LHCN-M2 (cell line): ENCODE measurements at regions not wholly inside any gene's neighbourhood (a gene's known extent, or its start where the extent isn't known, plus 50 kb on each side); places are given as distances from the start of the nearest gene placed in this dataset.
"Not testable (repeated sequence)": the region's sequence is repeated elsewhere in the genome, so short reads cannot be mapped to it uniquely, and the experiment has no call there.

Source experiments
- DNase-seq: peaks from one replicate; pipeline ENCODE4 v3.0.0-alpha.2; 2012; ENCODE audit warnings: low read depth

DNA sequence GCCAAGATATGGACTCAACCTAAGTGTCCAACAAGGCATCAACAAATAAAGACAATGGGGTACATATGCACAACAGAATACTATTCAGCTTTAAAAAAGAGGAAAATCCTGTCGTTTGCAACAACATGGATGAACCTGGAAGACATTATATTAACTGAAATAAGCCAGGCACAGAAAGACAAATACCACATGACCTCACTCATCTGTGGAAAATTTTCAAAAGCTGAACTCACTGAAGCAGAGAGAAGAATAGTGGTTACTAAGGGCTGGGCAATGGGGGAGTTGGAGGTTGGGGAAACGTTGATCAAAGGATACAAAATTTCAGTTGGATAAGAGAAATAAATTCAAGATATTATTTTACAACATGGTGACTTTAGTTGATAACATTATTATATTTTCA is 221.4 kb upstream of the PITRM1 start:
- no peak for DNase-seq

DNA sequence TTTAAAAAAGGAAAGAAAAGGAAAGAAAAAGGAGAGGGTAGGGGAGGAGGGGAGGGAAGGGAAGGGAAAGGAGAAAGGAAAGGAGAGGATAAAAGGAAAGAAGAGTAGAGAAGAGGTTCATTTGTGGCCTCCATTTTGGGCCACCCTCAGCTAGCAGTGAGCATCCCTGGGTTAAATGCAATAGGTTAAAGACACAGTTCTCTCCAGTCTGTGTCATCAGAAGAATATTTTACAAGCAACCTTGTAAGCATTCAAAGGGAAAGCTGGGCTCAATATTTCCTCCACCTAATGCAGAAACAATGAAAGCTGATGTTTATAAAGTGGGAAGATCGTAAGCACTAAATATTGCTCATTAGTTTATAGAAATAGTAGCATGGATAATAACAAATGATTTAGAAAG is 219.1 kb upstream of the PITRM1 start:
- DNase-seq = no peak

DNA sequence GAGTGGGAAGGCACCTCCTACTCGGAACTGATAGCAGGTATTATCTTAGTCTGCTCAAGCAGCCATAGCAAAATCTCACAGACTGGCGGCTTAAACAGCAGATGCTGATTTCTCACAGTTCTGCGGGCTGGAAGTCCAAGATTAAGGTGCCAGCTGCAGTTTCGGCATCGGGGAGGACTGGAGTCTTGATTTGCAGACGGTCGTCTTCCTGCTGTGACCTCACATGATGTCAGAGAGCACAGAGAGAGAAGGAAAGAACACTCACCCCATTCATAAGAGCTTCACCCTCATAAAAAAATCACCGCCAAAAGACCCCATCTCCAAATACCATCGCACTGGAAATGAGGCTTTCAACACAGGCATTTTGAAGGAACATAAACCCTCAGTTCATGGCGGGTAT is 216.5 kb upstream of the PITRM1 start:
- no peak for DNase-seq

DNA sequence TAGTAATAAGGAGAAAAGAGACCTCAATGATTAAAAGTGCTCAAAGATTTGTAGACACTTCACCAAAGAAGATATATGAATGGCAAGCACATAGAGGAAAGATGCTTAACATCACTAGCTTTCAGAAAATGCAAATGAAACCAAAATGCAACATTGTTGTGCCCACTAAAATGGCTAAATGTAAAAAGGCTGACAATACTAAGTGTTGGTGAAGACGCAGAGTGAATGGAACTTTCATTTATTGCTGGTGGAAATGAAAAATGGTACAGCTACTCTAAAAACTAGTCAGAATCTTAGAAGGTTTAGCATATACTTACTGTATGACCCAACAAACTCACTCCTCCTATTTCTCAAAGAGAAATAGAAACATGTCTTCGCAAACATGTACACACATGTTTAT is 212.9 kb upstream of the PITRM1 start:
- no peak for DNase-seq

DNA sequence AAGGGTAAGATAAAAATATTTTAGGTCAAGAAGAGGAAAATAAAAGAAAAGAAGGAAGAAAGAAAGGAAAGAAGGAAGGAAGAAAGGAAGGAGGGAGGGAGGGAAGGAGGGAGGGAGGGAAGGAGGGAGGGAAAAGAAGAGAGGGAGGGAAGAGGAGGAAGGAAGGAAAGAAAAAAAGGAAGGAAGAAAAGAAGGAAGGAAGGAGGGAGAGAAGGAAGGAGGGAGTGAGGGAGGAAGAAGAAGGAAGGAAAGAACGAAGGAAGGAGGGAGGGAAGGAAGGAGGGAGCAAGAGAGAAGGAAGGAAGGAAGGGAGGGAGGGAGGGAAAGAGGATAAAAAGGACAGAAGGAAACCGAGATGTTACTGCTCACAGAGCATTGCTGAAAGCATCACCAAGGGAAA is 209.5 kb upstream of the PITRM1 start:
- no peak for DNase-seq

GRCh38 chr10:3380406-3381050 is 207.9 kb upstream of the PITRM1 start:
- DNase-seq = no peak

DNA sequence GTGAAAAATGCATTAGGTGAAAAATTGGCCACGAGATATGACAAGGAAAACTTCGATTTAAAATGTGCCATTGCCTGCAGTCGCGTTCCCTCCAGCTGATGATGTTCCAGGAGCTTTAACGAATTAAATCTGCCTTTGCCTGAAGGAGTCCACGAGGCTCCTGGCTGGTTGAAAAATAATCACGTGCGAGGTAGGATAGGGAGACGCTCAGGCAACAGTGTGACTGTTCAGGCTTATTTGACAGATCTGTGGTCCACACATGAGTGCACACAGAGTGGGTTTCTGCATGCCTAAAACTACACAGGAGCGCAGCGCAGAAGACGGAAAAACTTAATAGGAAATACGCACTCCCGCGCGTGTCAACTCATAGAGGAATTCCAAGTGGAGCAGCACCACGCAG is 204.0 kb upstream of the PITRM1 start:
- no peak for DNase-seq

GRCh38 chr10:3375505-3375904 is 202.9 kb upstream of the PITRM1 start:
- no peak for DNase-seq

- no peak for DNase-seq
Observed at GRCh38 chr10:3374914-3375313, 202.3 kb upstream of the PITRM1 start.

DNA sequence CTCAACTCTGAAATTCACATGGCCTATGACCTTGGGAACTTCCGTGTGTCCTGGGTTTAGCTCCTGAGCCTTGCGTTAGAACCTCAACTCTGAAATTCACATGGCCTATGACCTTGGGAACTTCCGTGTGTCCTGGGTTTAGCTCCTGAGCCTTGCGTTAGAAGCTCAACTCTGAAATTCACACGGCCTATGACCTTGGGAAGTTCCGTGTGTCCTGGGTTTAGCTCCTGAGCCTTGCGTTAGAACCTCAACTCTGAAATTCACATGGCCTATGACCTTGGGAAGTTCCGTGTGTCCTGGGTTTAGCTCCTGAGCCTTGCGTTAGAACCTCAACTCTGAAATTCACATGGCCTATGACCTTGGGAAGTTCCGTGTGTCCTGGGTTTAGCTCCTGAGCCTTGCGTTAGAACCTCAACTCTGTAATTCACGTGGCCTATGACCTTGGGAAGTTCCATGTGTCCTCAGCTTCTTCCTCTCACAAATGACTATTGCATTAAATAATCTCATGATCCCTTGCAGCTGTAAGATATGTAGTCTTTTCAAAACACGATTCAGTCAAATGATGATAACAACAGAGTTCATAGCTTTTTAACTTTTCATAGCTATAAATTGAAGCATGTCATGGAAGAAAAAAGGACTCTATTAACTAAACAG is 200.9 kb upstream of the PITRM1 start:
- DNase-seq = not testable (repeated sequence)

- no peak for DNase-seq
Observed at GRCh38 chr10:3372281-3372680, 199.7 kb upstream of the PITRM1 start.

- not testable (repeated sequence) for DNase-seq
Observed at GRCh38 chr10:3371624-3372023, 199.0 kb upstream of the PITRM1 start.

DNA sequence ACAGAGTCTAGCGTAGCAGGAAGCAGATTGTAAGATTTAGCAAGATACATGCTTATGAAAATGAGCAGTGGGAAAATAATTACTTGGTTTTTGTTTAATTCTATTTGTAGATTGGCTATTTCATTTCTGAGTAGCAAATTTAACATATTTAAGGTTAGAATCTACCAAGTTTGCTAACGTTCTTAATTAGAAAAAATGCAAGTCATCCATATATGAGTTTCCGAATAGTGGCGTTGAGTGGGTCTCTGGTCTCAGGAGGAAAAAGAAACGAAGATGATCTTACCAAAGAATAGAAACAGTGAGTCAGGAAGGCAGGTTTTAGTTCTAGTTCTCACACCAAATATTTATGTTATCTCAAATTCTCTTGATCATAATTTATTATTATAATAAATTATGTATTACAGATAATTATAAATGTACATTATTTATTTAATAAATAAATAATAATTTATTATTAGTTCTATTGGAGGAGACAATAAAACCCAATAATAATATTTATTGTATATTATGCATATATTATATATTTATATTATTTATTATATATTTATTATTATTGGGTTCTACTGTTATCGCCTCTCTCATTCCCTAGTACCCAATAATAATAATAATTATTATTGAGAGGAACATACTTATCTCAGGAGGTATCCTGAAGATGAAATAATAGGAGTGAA is 194.3 kb upstream of the PITRM1 start:
- DNase-seq = no peak

GRCh38 chr10:3366043-3366442 is 193.5 kb upstream of the PITRM1 start:
- DNase-seq = no peak

GRCh38 chr10:3365630-3366029 is 193.0 kb upstream of the PITRM1 start:
- DNase-seq = no peak

- DNase-seq = no peak
Observed at GRCh38 chr10:3364768-3365480, 192.3 kb upstream of the PITRM1 start.

GRCh38 chr10:3363311-3364045 is 190.9 kb upstream of the PITRM1 start:
- DNase-seq = no peak

DNA sequence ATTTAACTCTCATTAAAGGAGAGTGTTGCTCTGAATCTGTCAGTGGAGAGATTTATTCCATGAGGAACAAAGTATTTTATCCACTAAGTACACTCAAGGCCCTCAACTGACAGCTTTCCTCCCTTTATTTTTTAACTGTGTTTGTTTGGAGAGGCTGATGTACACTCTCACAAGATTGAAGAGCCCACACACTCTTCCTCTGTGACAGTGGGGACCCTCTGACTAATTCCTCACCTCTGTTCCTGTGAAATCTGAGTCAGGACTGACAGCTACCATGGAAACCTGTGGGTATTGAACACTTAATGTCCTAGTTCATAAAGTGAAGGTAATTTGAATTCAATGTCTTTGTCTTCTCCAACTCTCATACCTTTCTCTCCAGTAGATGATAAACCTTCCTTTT is 189.8 kb upstream of the PITRM1 start:
- no peak for DNase-seq

DNA sequence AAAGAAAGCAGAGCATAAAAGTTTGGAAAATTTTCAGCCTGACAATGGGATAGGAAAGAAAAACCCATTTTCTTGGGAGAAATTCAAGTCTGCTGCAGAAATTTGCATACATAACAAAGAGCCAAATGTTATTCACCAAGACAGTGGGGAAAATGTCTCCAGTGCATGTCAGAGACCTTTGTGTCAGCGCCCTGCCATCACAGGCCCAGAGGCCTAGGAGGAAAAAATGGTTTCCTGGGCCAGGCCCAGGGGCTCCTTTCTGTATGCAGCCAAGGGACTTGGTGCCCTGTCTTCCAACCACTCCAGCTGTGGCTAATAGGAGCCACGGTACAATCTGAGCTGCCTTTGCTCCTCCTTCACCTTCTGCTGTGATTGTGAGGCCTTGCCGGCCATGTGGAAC is 189.1 kb upstream of the PITRM1 start:
- no peak for DNase-seq

DNA sequence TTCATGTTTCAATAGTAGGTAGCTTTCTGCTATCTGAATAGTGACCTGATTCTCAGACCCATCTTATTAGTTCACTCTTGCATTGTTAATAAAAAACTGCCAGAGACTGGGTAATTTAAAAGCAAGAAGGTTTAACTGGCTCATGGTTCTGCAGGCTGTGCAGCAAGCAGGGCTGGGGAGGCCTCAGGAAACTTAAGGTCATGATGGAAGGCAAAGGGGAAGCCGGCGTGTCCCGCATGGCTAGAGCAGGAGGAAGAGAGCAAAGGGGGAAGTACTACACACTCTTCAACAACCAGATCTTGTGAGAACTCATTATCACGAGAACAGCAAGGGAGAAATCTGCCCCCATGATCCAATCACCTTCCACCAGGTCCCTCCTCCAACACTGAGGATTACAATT is 185.2 kb upstream of the PITRM1 start:
- DNase-seq = no peak

DNA sequence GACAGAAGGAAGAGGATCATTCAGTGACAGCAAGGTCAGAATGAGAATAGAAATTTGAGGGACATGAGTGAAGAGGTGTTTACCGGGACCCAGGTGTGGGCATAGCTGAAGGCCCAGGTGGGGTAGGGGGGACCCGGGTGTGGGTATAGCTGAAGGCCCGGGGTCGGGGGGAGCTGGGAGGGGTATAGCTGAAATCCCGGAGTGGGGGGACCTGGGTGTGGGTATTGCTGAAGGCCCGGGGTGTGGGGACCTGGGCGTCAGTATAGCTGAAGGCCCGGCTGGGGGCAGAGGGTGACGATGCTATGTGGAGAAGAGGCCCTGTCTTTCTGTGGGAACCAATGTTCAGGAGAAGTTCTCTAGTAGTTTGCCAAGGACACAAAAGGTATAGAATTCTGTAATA is 183.0 kb upstream of the PITRM1 start:
- no peak for DNase-seq
